ENCODE measurements at regions not wholly inside any gene's neighbourhood (a gene's known extent, or its start where the extent isn't known, plus 50 kb on each side); places are given as distances from the start of the nearest gene placed in this dataset.

- Mint-ChIP-seq H3K27me3 (peaks cover 11% of the 10 kb centered on the region), H3K9me3 (no peaks in the 10 kb centered on the region), H3K36me3 (ENCODE audit: low read depth) (no peaks in the 10 kb centered on the region), H3K4me3 (no peak overlapping the region), H3K27ac (no peak overlapping the region), H3K4me1 (peaks cover 5% of the 10 kb centered on the region)
- no peak for ATAC-seq (replicated peaks)
Measured at GRCh38 chr1:48102766-48103165, 105.6 kb upstream of the TRABD2B start.

GRCh38 chr1:48099072-48099773 lies 102.0 kb upstream of the TRABD2B start:
- no peaks in the 10 kb centered on the region for H3K9me3 Mint-ChIP-seq

GRCh38 chr1:48093696-48094528 lies 96.7 kb upstream of the TRABD2B start:
- Mint-ChIP-seq H3K9me3 (no peaks in the 10 kb centered on the region), H3K27me3 (peaks cover 38% of the 10 kb centered on the region), H3K27ac (no peak overlapping the region), H3K4me1 (no peaks in the 10 kb centered on the region), H3K4me3 (peak overlapping the region; percentile 37), H3K36me3 (ENCODE audit: low read depth) (no peaks in the 10 kb centered on the region)
- ATAC-seq (replicated peaks), result peak; percentile 71

More at GRCh38 chr1:48099072-48099773, 102.0 kb upstream of the TRABD2B start:
- ATAC-seq (replicated peaks), result no peak
- Mint-ChIP-seq H3K4me1 (no peaks in the 10 kb centered on the region), H3K27ac (no peak overlapping the region), H3K27me3 (peaks cover 22% of the 10 kb centered on the region), H3K4me3 (no peak overlapping the region), H3K36me3 (ENCODE audit: low read depth) (no peaks in the 10 kb centered on the region)

GRCh38 chr1:48093147-48093546 lies 96.0 kb upstream of the TRABD2B start:
- Mint-ChIP-seq H3K9me3 (no peaks in the 10 kb centered on the region), H3K36me3 (ENCODE audit: low read depth) (no peaks in the 10 kb centered on the region), H3K4me3 (no peak overlapping the region), H3K4me1 (no peaks in the 10 kb centered on the region), H3K27me3 (peaks cover 38% of the 10 kb centered on the region), H3K27ac (no peak overlapping the region)
- ATAC-seq (replicated peaks), result no peak

- Mint-ChIP-seq H3K4me1 (no peaks in the 10 kb centered on the region), H3K9me3 (no peaks in the 10 kb centered on the region), H3K36me3 (ENCODE audit: low read depth) (no peaks in the 10 kb centered on the region), H3K27ac (no peak overlapping the region), H3K27me3 (peaks cover 32% of the 10 kb centered on the region), H3K4me3 (no peak overlapping the region)
- no peak for ATAC-seq (replicated peaks)
Measured at GRCh38 chr1:48092401-48092800, 95.2 kb upstream of the TRABD2B start.

GRCh38 chr1:48089356-48089891 lies 92.2 kb upstream of the TRABD2B start:
- no peak overlapping the region for H3K4me3 Mint-ChIP-seq
- no peak overlapping the region for H3K27ac Mint-ChIP-seq
- no peaks in the 10 kb centered on the region for H3K36me3 Mint-ChIP-seq (ENCODE audit: low read depth)
- peaks cover 28% of the 10 kb centered on the region for H3K27me3 Mint-ChIP-seq
- H3K4me1 Mint-ChIP-seq, result no peaks in the 10 kb centered on the region
- ATAC-seq (replicated peaks), result no peak
- H3K9me3 Mint-ChIP-seq, result no peaks in the 10 kb centered on the region

- no peak for ATAC-seq (replicated peaks)
- Mint-ChIP-seq H3K4me1 (no peaks in the 10 kb centered on the region), H3K4me3 (no peak overlapping the region), H3K27ac (no peak overlapping the region), H3K9me3 (no peaks in the 10 kb centered on the region), H3K27me3 (peaks cover 13% of the 10 kb centered on the region), H3K36me3 (ENCODE audit: low read depth) (no peaks in the 10 kb centered on the region)
Measured at GRCh38 chr1:48084826-48085225, 87.6 kb upstream of the TRABD2B start.

GRCh38 chr1:48082271-48082962 lies 85.2 kb upstream of the TRABD2B start:
- ATAC-seq (replicated peaks), result no peak
- Mint-ChIP-seq H3K36me3 (ENCODE audit: low read depth) (no peaks in the 10 kb centered on the region), H3K27ac (no peak overlapping the region), H3K4me3 (no peak overlapping the region), H3K4me1 (no peaks in the 10 kb centered on the region), H3K27me3 (peaks cover 21% of the 10 kb centered on the region), H3K9me3 (no peaks in the 10 kb centered on the region)

GRCh38 chr1:48080331-48081255 lies 83.4 kb upstream of the TRABD2B start:
- Mint-ChIP-seq H3K4me1 (no peaks in the 10 kb centered on the region), H3K4me3 (no peak overlapping the region), H3K36me3 (ENCODE audit: low read depth) (no peaks in the 10 kb centered on the region), H3K27ac (no peak overlapping the region), H3K27me3 (peaks cover 32% of the 10 kb centered on the region), H3K9me3 (no peaks in the 10 kb centered on the region)
- ATAC-seq (replicated peaks), result no peak

GRCh38 chr1:48079096-48079495 lies 81.9 kb upstream of the TRABD2B start:
- no peak for ATAC-seq (replicated peaks)
- H3K9me3 Mint-ChIP-seq, result no peaks in the 10 kb centered on the region
- H3K36me3 Mint-ChIP-seq (ENCODE audit: low read depth), result no peaks in the 10 kb centered on the region
- H3K4me1 Mint-ChIP-seq, result no peaks in the 10 kb centered on the region
- H3K27ac Mint-ChIP-seq, result no peak overlapping the region
- H3K27me3 Mint-ChIP-seq, result peaks cover 24% of the 10 kb centered on the region
- H3K4me3 Mint-ChIP-seq, result no peak overlapping the region

GRCh38 chr1:48077795-48078222 lies 80.6 kb upstream of the TRABD2B start:
- ATAC-seq (replicated peaks), result no peak
- Mint-ChIP-seq H3K27ac (no peak overlapping the region), H3K4me3 (no peak overlapping the region), H3K27me3 (peaks cover 22% of the 10 kb centered on the region), H3K9me3 (no peaks in the 10 kb centered on the region), H3K4me1 (no peaks in the 10 kb centered on the region), H3K36me3 (ENCODE audit: low read depth) (no peaks in the 10 kb centered on the region)

- no peaks in the 10 kb centered on the region for H3K4me1 Mint-ChIP-seq
- no peak overlapping the region for H3K27ac Mint-ChIP-seq
- H3K27me3 Mint-ChIP-seq, result peaks cover 28% of the 10 kb centered on the region
- no peaks in the 10 kb centered on the region for H3K9me3 Mint-ChIP-seq
- no peak overlapping the region for H3K4me3 Mint-ChIP-seq
- no peaks in the 10 kb centered on the region for H3K36me3 Mint-ChIP-seq (ENCODE audit: low read depth)
- ATAC-seq (replicated peaks), result no peak
Measured at GRCh38 chr1:48076017-48076416, 78.8 kb upstream of the TRABD2B start.

GRCh38 chr1:48073798-48074530 lies 76.8 kb upstream of the TRABD2B start:
- no peak for ATAC-seq (replicated peaks)
- Mint-ChIP-seq H3K36me3 (ENCODE audit: low read depth) (no peaks in the 10 kb centered on the region), H3K4me3 (no peak overlapping the region), H3K9me3 (peaks cover 4% of the 10 kb centered on the region), H3K27me3 (peaks cover 25% of the 10 kb centered on the region), H3K4me1 (no peaks in the 10 kb centered on the region), H3K27ac (no peak overlapping the region)
